HepG2 (cell line): ENCODE measurements at regions not wholly inside any gene's neighbourhood (a gene's known extent, or its start where the extent isn't known, plus 50 kb on each side); places are given as distances from the start of the nearest gene placed in this dataset.

Experiments
- ATAC-seq: fragments of 200-7000 bp; cut with Tn5 transposase; 3 replicates; pipeline ENCODE4 v1.9.1; 2020; ENCODE audit warnings: mild to moderate bottlenecking, moderate library complexity
- BruUV-seq: library from RNA; stranded (reverse); fragments of 400-500 nt; replicated peaks from 2 replicates; lab custom pipeline; 2021; lab: Mats Ljungman, UMichigan
- CTCF ChIA-PET: fragments of 300-600 bp; formaldehyde crosslinking; extraction: SDS; loops from one replicate; lab custom pipeline; 2021; ENCODE audit warnings: low total read pairs, inconsistent platforms, low intra/inter-chr PET ratio; lab: Yijun Ruan, JAX
- POLR2A ChIA-PET: fragments of 350-600 bp; sonication (Branson Sonifier 250); formaldehyde crosslinking; loops from one replicate; lab custom pipeline; 2020; ENCODE audit warnings: antibody characterized with exemption, inconsistent platforms; lab: Yijun Ruan, JAX
- DNase-seq: peaks from one replicate; pipeline ENCODE4 v3.0.0-alpha.2; 2015; ENCODE audit warnings: low spot score
- FAIRE-seq: peaks from 3 replicates; lab custom pipeline; 2011; peaks lifted over from hg19 to GRCh38; lab: Jason Lieb, UNC
- H2AFZ ChIP-seq: one replicate; pipeline ENCODE4 v1.6.1; 2011; ENCODE audit warnings: low read length, inconsistent platforms
- H3K27ac ChIP-seq: fragments of 300-600 bp; 3 replicates; pipeline ENCODE4 v1.8.0; 2011; ENCODE audit warnings: mixed run types, mild to moderate bottlenecking, mixed read lengths, low read length, inconsistent platforms; ENCODE audit not compliant: insufficient read depth; ENCODE audit errors: extremely low read length
- H3K27me3 ChIP-seq, 2 experiments: fragments of 200-600 bp in 1 of 2; 2 replicates in 1 of 2; 3 replicates in 1 of 2; pipeline versions ENCODE4 v1.6.0 to v1.8.0; 2011; ENCODE audit warnings: low read length in 2 of 2, mild to moderate bottlenecking in 2 of 2, moderate library complexity in 2 of 2, inconsistent platforms in 1 of 2; ENCODE audit not compliant: insufficient read depth in 2 of 2, control insufficient read depth in 1 of 2
- H3K36me3 ChIP-seq, 2 experiments: fragments of 200-600 bp in 1 of 2; replicated peaks in 1 of 2; 2 replicates in 1 of 2; 3 replicates in 1 of 2; pipeline versions ENCODE4 v1.5.1 to v1.8.0; 2011; ENCODE audit warnings: low read length in 2 of 2, inconsistent platforms in 1 of 2; ENCODE audit not compliant: insufficient read depth in 2 of 2, control insufficient read depth in 1 of 2
- H3K4me1 ChIP-seq: 2 replicates; pipeline ENCODE4 v1.5.1; 2012; ENCODE audit warnings: low read length, inconsistent platforms; ENCODE audit not compliant: insufficient read depth
- H3K4me2 ChIP-seq: 2 replicates; pipeline ENCODE4 v1.6.0; 2011; ENCODE audit warnings: low read depth, low read length, inconsistent platforms
- H3K4me3 ChIP-seq, 3 experiments: fragments of 200-600 bp in 1 of 3; sonication (generic), shearing (Covaris generic) in 1 of 3; replicated peaks in 1 of 3; 2 replicates each; pipeline ENCODE4 v1.5.1; 2011 to 2016; ENCODE audit warnings: low read length in 3 of 3, inconsistent platforms in 2 of 3, low read depth in 2 of 3, mild to moderate bottlenecking in 2 of 3, control low read depth in 1 of 3, mixed read lengths in 1 of 3; ENCODE audit not compliant: insufficient read depth in 1 of 3
- H3K79me2 ChIP-seq: one replicate; pipeline ENCODE4 v1.6.1; 2011; ENCODE audit warnings: low read length, inconsistent platforms; ENCODE audit not compliant: insufficient read depth
- H3K9ac ChIP-seq: 2 replicates; pipeline ENCODE4 v1.6.0; 2011; ENCODE audit warnings: mild to moderate bottlenecking, low read depth, low read length, inconsistent platforms; ENCODE audit not compliant: insufficient read depth
- H3K9me3 ChIP-seq: 2 replicates; pipeline ENCODE4 v1.5.1; 2012; ENCODE audit warnings: mild to moderate bottlenecking, low read length
- H4K20me1 ChIP-seq: 2 replicates; pipeline ENCODE4 v1.6.0; 2011; ENCODE audit warnings: inconsistent platforms, mild to moderate bottlenecking, low read length, moderate library complexity; ENCODE audit not compliant: insufficient read depth
- EHMT2 ChIP-seq: fragments of 200-600 bp; sonication (generic); IDR thresholded peaks from 2 replicates; pipeline ENCODE4 v1.7.0; 2017; ENCODE audit warnings: antibody characterized with exemption, low read depth, low read length, borderline replicate concordance
- HMGA1 ChIP-seq: sonication (generic); formaldehyde crosslinking; conservative IDR thresholded peaks from 2 replicates; pipeline ENCODE4 v1.4.0; 2020; ENCODE audit warnings: missing genetic modification reagents
- IKZF5 ChIP-seq: IDR thresholded peaks from 2 replicates; pipeline ENCODE4 v1.6.1; 2018; ENCODE audit warnings: missing genetic modification reagents, mild to moderate bottlenecking, missing compliant biosample characterization
- KDM6A ChIP-seq: IDR thresholded peaks from 2 replicates; pipeline ENCODE4 v1.6.1; 2016; ENCODE audit warnings: low read depth
- MTF2 ChIP-seq: sonication (generic); formaldehyde crosslinking; IDR thresholded peaks from 2 replicates; pipeline ENCODE4 v1.5.0; 2020; ENCODE audit warnings: missing genetic modification reagents, borderline replicate concordance
- SP1 ChIP-seq, 2 experiments: fragments of 450-650 bp in 1 of 2; sonication (generic) in 1 of 2; formaldehyde crosslinking in 1 of 2; IDR thresholded peaks; 2 replicates each; pipeline versions ENCODE4 v1.4.0 to v1.6.1; 2016 to 2020; ENCODE audit warnings: missing genetic modification reagents in 1 of 2
- SRF ChIP-seq: IDR thresholded peaks from 2 replicates; pipeline ENCODE4 v1.6.1; 2011; ENCODE audit warnings: mild to moderate bottlenecking, low read depth, low read length, moderate library complexity
- ZBTB10 ChIP-seq: sonication (generic); formaldehyde crosslinking; IDR thresholded peaks from 2 replicates; pipeline ENCODE4 v1.4.0; 2020; ENCODE audit warnings: missing genetic modification reagents, borderline replicate concordance
- WGBS: methylation state at CpG from one replicate; pipeline ENCODE4 v1.1.6; 2017; ENCODE audit warnings: low lambda C conversion rate; 5-methylcytosine and 5-hydroxymethylcytosine counted together
- in situ Hi-C: cut with HindIII; loops from 2 replicates; pipeline ENCODE4 v1.10.0; 2017; ENCODE audit warnings: low pct_unique_long_range_greater_than_20kb; ENCODE audit not compliant: extremely low pct_ligation_motif_present
- intact Hi-C: fragments of 100-400 bp; cut with micrococcal nuclease; formaldehyde crosslinking; loops from one replicate; pipeline ENCODE4 v1.10.0; 2022; ENCODE audit not compliant: unreplicated experiment

GRCh38 chr10:2117641-2118040, 380.3 kb upstream of the ADARB2 start:
- no peak for ATAC-seq
- BruUV-seq = no TSS peak
- FAIRE-seq = no peak

More at GRCh38 chr10:2117641-2118040, 380.3 kb upstream of the ADARB2 start:
- H3K4me2 ChIP-seq = no peak overlapping the region
- no peaks in the 10 kb centered on the region for H3K27me3 ChIP-seq
- H3K4me1 ChIP-seq = no peaks in the 10 kb centered on the region
- H3K9me3 ChIP-seq = peaks cover 13% of the 10 kb centered on the region
- no peaks in the 10 kb centered on the region for H3K79me2 ChIP-seq
- no peak for DNase-seq
- H3K4me3 ChIP-seq = no peak overlapping the region
- TF ChIP-seq IKZF5 (CRISPR knock-in tag) (no peak), KDM6A (no peak), ZBTB10 (CRISPR knock-in tag) (no peak), EHMT2 (no peak), SRF (no peak), SP1 (IDR thresholded peaks at IDR 0.05) (no peak), SP1 (CRISPR knock-in tag; IDR thresholded peaks at IDR 0.05) (no peak), MTF2 (CRISPR knock-in tag) (no peak), HMGA1 (CRISPR knock-in tag) (no peak)
- TF ChIP-seq, all 625 proteins: peak for 0
- CTCF ChIA-PET = no interaction called here
- Histone ChIP-seq H3K27ac (no peak overlapping the region), H3K36me3 (no peaks in the 10 kb centered on the region), H4K20me1 (no peaks in the 10 kb centered on the region), H3K9ac (no peak overlapping the region), H2AFZ (no peak overlapping the region)
- intact Hi-C loops = no loop called here
- in situ Hi-C loops = no loop called here
- POLR2A ChIA-PET = no interaction called here
- 44% methylated on average over 1 of the region's 1 CpG for WGBS
